ENCODE measurements at regions not wholly inside any gene's neighbourhood (a gene's known extent, or its start where the extent isn't known, plus 50 kb on each side); places are given as distances from the start of the nearest gene placed in this dataset.

DNA sequence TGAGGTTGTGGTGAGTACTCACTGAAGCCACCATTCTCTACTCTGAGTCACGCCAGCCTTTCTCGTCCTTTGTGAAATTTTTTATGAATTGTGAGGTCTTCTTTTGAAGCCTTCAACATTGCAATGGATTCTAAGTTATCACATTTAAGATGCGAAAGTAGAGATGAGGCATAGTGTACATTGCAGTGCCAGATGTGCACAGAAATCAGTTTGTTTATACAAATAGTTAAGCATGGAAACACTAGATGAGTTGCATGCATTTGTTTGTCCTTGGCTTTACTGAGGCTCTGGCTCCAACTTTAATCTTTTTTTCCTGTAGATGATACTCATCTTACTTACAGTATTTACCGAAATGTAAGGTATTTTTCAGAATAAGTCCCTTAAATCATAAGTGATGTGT is 453.7 kb upstream of the RIOK2 start:
- 94% methylated on average over 4 of the region's 4 CpGs for WGBS
- DNase-seq (ENCODE audit: low read depth in 6 of 9, low spot score in 9 of 9): no peak
- Histone ChIP-seq H3K9me3 (ENCODE audit: control insufficient read depth in 2 of 2, insufficient read depth in 1 of 2, low read length in 1 of 2) (no peaks in the 10 kb centered on the region), H3K27me3 (ENCODE audit: control insufficient read depth in 2 of 2, insufficient read depth in 1 of 2, low read length in 1 of 2) (no peaks in the 10 kb centered on the region), H3K4me3 (ENCODE audit: low read length in 2 of 2) (no peak overlapping the region), H3K4me1 (ENCODE audit: control insufficient read depth in 2 of 2, insufficient read depth in 2 of 2, low read length in 2 of 2) (peaks cover 0 to 7% of the 10 kb centered on the region in 2 donors), H3K27ac (ENCODE audit: low read depth in 1 of 2, low read length in 1 of 2) (no peak overlapping the region), H3K36me3 (ENCODE audit: control insufficient read depth in 2 of 2, insufficient read depth in 2 of 2, low read length in 1 of 2) (no peaks in the 10 kb centered on the region)

DNA sequence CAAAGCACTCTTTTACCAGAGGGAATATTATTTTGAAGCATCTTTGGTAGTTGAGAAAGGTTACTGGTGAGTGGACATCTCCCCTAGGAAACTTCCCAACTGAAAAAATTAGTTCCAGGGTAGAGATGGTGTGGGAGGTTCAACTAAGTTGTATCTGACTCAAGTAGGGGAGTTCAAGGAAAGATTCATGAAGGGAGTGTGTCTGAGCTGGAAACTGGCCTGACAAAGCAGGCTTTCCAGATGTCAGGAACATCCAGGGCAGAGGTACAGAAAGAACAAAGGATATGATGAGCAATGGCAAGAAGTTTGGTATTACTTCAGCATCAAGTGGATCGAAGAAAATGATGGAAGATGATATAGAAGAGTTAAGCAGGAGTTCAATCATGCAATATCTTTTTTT is 458.0 kb upstream of the RIOK2 start:
- H3K27ac ChIP-seq (ENCODE audit: low read depth in 1 of 2, low read length in 1 of 2): no peak overlapping the region
- no peaks in the 10 kb centered on the region for H3K27me3 ChIP-seq (ENCODE audit: control insufficient read depth in 2 of 2, insufficient read depth in 1 of 2, low read length in 1 of 2)
- no peak overlapping the region for H3K4me3 ChIP-seq (ENCODE audit: low read length in 2 of 2)
- no peaks in the 10 kb centered on the region for H3K9me3 ChIP-seq (ENCODE audit: control insufficient read depth in 2 of 2, insufficient read depth in 1 of 2, low read length in 1 of 2)
- no peak for DNase-seq (ENCODE audit: low read depth in 6 of 9, low spot score in 9 of 9)
- WGBS: 93% methylated on average over 1 of the region's 1 CpG
- H3K36me3 ChIP-seq (ENCODE audit: control insufficient read depth in 2 of 2, insufficient read depth in 2 of 2, low read length in 1 of 2): no peaks in the 10 kb centered on the region
- H3K4me1 ChIP-seq (ENCODE audit: control insufficient read depth in 2 of 2, insufficient read depth in 2 of 2, low read length in 2 of 2): peaks cover 0 to 5% of the 10 kb centered on the region in 2 donors

DNA sequence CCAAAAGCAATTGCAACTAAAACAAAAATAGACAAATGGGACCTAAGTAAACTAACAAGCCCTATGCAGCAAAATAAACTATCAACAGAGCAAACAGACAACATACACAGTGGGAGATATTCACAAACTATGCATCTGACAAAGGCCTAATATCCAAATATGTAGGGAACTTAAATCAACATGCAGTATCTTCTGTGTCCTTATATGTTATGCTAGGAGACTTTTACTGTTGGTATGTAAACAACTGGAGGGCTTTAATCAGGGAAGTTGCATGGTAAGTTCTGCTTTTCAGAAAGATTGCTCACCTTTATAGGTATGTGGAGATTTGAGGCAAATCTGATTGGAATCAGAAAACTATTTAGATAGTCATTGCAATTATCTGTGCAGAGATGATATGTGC is 461.2 kb upstream of the RIOK2 start:
- Histone ChIP-seq H3K27ac (ENCODE audit: low read depth in 1 of 2, low read length in 1 of 2) (no peak overlapping the region), H3K27me3 (ENCODE audit: control insufficient read depth in 2 of 2, insufficient read depth in 1 of 2, low read length in 1 of 2) (no peaks in the 10 kb centered on the region), H3K9me3 (ENCODE audit: control insufficient read depth in 2 of 2, insufficient read depth in 1 of 2, low read length in 1 of 2) (no peaks in the 10 kb centered on the region), H3K36me3 (ENCODE audit: control insufficient read depth in 2 of 2, insufficient read depth in 2 of 2, low read length in 1 of 2) (no peaks in the 10 kb centered on the region), H3K4me3 (ENCODE audit: low read length in 2 of 2) (no peak overlapping the region), H3K4me1 (ENCODE audit: control insufficient read depth in 2 of 2, insufficient read depth in 2 of 2, low read length in 2 of 2) (peaks cover 0 to 5% of the 10 kb centered on the region in 2 donors)
- DNase-seq (ENCODE audit: low read depth in 6 of 9, low spot score in 9 of 9): no peak

DNA sequence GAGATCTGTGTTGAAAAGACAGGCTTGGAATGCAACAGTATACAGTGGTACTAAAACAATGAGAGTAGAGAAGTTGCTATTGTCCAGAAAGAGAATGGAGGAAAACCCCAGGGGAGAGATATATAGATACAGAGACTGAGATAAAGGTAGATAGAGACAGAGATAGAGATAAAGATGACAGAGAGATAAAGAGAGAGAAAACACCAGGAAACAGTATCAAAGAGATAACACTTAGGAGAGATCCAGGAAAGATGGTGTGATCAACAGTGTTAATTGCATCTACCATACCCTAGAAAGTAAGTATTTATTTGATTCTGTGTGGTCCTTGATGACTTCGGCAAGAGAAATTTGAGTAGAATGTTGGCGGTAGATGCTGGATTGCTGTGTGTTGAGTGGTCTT is 461.8 kb upstream of the RIOK2 start:
- H3K27me3 ChIP-seq (ENCODE audit: control insufficient read depth in 2 of 2, insufficient read depth in 1 of 2, low read length in 1 of 2): no peaks in the 10 kb centered on the region
- DNase-seq (ENCODE audit: low read depth in 6 of 9, low spot score in 9 of 9): no peak
- peaks cover 0 to 5% of the 10 kb centered on the region in 2 donors for H3K4me1 ChIP-seq (ENCODE audit: control insufficient read depth in 2 of 2, insufficient read depth in 2 of 2, low read length in 2 of 2)
- no peak overlapping the region for H3K4me3 ChIP-seq (ENCODE audit: low read length in 2 of 2)
- H3K9me3 ChIP-seq (ENCODE audit: control insufficient read depth in 2 of 2, insufficient read depth in 1 of 2, low read length in 1 of 2): peaks cover 0 to 3% of the 10 kb centered on the region in 2 donors
- H3K27ac ChIP-seq (ENCODE audit: low read depth in 1 of 2, low read length in 1 of 2): no peak overlapping the region
- no peaks in the 10 kb centered on the region for H3K36me3 ChIP-seq (ENCODE audit: control insufficient read depth in 2 of 2, insufficient read depth in 2 of 2, low read length in 1 of 2)
- WGBS: 97% methylated on average over 2 of the region's 2 CpGs

DNA sequence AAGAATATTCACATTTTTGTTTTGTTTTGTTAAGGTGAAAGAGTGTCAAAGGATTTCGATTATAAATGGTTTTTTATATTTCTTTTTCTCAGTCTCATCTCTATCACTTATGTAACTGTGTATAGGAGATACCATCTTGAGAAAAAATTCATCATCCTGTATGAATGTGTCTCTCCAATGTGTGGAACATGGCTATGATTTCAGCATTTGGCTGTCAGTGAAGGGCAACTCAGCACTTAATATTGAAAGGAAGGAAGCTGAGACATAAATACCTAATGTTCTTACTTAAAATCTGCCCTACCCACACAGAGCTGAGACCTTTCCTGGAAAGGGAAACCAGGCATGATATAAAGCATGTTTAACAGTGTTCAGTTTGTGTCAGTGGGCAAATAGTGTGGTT is 474.2 kb upstream of the RIOK2 start:
- H3K9me3 ChIP-seq (ENCODE audit: control insufficient read depth in 2 of 2, insufficient read depth in 1 of 2, low read length in 1 of 2): no peaks in the 10 kb centered on the region
- no peaks in the 10 kb centered on the region for H3K27me3 ChIP-seq (ENCODE audit: control insufficient read depth in 2 of 2, insufficient read depth in 1 of 2, low read length in 1 of 2)
- 85% methylated on average over 1 of the region's 1 CpG for WGBS
- no peaks in the 10 kb centered on the region for H3K4me1 ChIP-seq (ENCODE audit: control insufficient read depth in 2 of 2, insufficient read depth in 2 of 2, low read length in 2 of 2)
- H3K36me3 ChIP-seq (ENCODE audit: control insufficient read depth in 2 of 2, insufficient read depth in 2 of 2, low read length in 1 of 2): no peaks in the 10 kb centered on the region
- no peak for DNase-seq (ENCODE audit: low read depth in 6 of 9, low spot score in 9 of 9)
- no peak overlapping the region for H3K27ac ChIP-seq (ENCODE audit: low read depth in 1 of 2, low read length in 1 of 2)
- no peak overlapping the region for H3K4me3 ChIP-seq (ENCODE audit: low read length in 2 of 2)

DNA sequence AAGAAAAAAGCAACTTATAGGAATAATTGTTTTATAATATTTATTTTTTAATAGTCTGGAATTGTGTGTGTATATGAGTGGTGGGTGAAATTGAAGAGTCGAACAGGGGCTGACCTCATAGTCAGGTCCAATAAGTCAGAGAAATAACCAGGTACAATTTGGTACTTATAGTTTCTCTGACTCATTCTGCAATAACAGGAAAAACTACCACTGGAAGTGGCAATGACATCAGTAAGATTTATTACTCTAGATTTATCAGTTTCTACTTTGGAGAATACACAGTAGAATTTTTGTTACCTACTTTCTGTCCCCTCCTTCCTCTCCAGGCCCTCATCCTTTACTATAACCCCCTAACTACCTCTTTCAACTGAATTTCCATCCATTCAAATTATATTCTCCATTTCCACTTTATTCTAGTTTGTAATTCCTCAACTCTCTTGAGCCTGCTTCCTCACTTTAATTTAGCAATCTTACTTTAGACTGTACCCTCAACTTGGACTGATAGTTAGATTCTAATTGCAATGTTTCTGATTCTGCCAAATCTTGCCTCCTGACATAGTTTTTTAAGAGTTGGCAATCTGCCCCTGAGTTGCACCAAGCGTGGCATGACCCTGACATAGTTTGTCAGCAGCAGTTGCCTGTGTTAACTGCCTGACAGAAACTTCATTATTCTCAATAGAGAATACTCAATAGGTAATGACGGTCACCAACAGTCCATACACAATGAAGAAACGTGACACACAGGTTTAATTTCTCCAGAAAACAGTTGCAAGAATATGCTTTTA is 475.3 kb upstream of the RIOK2 start:
- Histone ChIP-seq H3K27ac (ENCODE audit: low read depth in 1 of 2, low read length in 1 of 2) (no peak overlapping the region), H3K27me3 (ENCODE audit: control insufficient read depth in 2 of 2, insufficient read depth in 1 of 2, low read length in 1 of 2) (no peaks in the 10 kb centered on the region), H3K36me3 (ENCODE audit: control insufficient read depth in 2 of 2, insufficient read depth in 2 of 2, low read length in 1 of 2) (no peaks in the 10 kb centered on the region), H3K4me1 (ENCODE audit: control insufficient read depth in 2 of 2, insufficient read depth in 2 of 2, low read length in 2 of 2) (no peaks in the 10 kb centered on the region), H3K9me3 (ENCODE audit: control insufficient read depth in 2 of 2, insufficient read depth in 1 of 2, low read length in 1 of 2) (no peaks in the 10 kb centered on the region), H3K4me3 (ENCODE audit: low read length in 2 of 2) (no peak overlapping the region)
- no peak for DNase-seq (ENCODE audit: low read depth in 6 of 9, low spot score in 9 of 9)
- WGBS: 88% methylated on average over 4 of the region's 4 CpGs

DNA sequence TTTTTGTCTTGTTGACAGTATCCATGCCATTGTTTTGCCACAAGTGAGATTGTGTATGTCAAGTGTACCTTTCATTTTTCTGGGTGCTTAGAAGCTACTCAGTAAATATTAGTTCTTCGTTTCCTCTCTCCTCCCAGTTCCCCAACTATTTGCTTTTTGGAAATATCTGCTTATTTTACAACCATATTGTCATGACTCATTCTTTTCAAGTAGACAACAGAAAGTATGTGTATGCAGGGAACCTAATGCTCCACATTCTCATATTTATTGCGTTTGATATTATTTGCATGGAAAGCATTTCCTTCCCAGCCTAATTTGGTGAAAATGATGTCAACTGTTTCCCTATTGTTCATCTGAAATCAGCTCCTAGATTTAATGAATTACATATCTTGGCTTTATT is 483.7 kb upstream of the RIOK2 start:
- DNase-seq (ENCODE audit: low read depth in 6 of 9, low spot score in 9 of 9): no peak
- no peaks in the 10 kb centered on the region for H3K27me3 ChIP-seq (ENCODE audit: control insufficient read depth in 2 of 2, insufficient read depth in 1 of 2, low read length in 1 of 2)
- WGBS: 97% methylated on average over 2 of the region's 2 CpGs

DNA sequence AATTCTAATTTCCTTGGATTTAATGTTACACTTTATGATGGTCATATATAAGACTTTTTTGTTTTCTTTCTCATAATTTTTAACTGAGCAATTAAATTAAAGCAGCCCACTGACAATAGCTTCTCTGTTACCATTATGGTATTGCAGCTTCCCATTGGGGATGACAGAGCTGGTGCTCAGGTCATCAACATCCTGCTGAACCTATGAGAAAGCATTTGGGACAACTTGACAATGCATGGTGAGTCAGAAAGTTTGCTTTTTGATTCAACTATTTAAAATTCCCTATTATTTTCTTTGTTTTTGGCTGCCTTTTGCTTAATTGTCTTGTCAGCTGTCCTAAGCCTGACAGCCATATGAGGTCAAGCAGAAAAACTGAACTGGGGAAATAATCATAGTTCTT is 487.4 kb upstream of the RIOK2 start:
- H3K4me1 ChIP-seq (ENCODE audit: control insufficient read depth in 2 of 2, insufficient read depth in 2 of 2, low read length in 2 of 2): no peaks in the 10 kb centered on the region
- no peaks in the 10 kb centered on the region for H3K36me3 ChIP-seq (ENCODE audit: control insufficient read depth in 2 of 2, insufficient read depth in 2 of 2, low read length in 1 of 2)
- no peaks in the 10 kb centered on the region for H3K27me3 ChIP-seq (ENCODE audit: control insufficient read depth in 2 of 2, insufficient read depth in 1 of 2, low read length in 1 of 2)
- no peaks in the 10 kb centered on the region for H3K9me3 ChIP-seq (ENCODE audit: control insufficient read depth in 2 of 2, insufficient read depth in 1 of 2, low read length in 1 of 2)
- no peak overlapping the region for H3K4me3 ChIP-seq (ENCODE audit: low read length in 2 of 2)
- no peak overlapping the region for H3K27ac ChIP-seq (ENCODE audit: low read depth in 1 of 2, low read length in 1 of 2)
- no peak for DNase-seq (ENCODE audit: low read depth in 6 of 9, low spot score in 9 of 9)

More for the DNA sequence above, 483.7 kb upstream of the RIOK2 start:
- Histone ChIP-seq H3K9me3 (ENCODE audit: control insufficient read depth in 2 of 2, insufficient read depth in 1 of 2, low read length in 1 of 2) (no peaks in the 10 kb centered on the region), H3K4me1 (ENCODE audit: control insufficient read depth in 2 of 2, insufficient read depth in 2 of 2, low read length in 2 of 2) (no peaks in the 10 kb centered on the region), H3K4me3 (ENCODE audit: low read length in 2 of 2) (no peak overlapping the region), H3K36me3 (ENCODE audit: control insufficient read depth in 2 of 2, insufficient read depth in 2 of 2, low read length in 1 of 2) (no peaks in the 10 kb centered on the region), H3K27ac (ENCODE audit: low read depth in 1 of 2, low read length in 1 of 2) (no peak overlapping the region)

DNA sequence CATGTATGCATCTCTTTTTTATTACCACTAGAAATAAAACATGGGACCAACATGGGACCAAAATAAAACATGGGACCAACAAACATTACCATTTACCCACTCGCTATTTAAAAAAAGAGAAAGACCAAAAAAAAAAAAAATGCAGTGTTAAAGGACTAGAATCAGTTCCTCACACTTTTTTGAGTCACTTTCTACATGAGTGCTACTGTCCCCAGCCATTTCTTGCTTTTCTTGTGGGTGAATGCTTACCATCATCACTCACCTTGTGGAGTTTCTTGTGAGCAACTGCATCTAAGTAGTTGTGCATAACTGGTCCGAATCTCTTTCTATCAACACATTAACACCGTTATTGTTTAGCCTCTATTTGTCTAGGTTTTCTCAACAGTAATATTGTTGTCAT is 493.6 kb upstream of the RIOK2 start:
- no peaks in the 10 kb centered on the region for H3K4me1 ChIP-seq (ENCODE audit: control insufficient read depth in 2 of 2, insufficient read depth in 2 of 2, low read length in 2 of 2)
- H3K4me3 ChIP-seq (ENCODE audit: low read length in 2 of 2): no peak overlapping the region
- no peaks in the 10 kb centered on the region for H3K27me3 ChIP-seq (ENCODE audit: control insufficient read depth in 2 of 2, insufficient read depth in 1 of 2, low read length in 1 of 2)
- DNase-seq (ENCODE audit: low read depth in 6 of 9, low spot score in 9 of 9): no peak
- no peak overlapping the region for H3K27ac ChIP-seq (ENCODE audit: low read depth in 1 of 2, low read length in 1 of 2)
- no peaks in the 10 kb centered on the region for H3K36me3 ChIP-seq (ENCODE audit: control insufficient read depth in 2 of 2, insufficient read depth in 2 of 2, low read length in 1 of 2)
- WGBS: 95% methylated on average over 3 of the region's 3 CpGs
- H3K9me3 ChIP-seq (ENCODE audit: control insufficient read depth in 2 of 2, insufficient read depth in 1 of 2, low read length in 1 of 2): no peaks in the 10 kb centered on the region

Measured in thymus (tissue), 11 donors.